Fibroblast of skin of abdomen (primary cell): ENCODE measurements at regions not wholly inside any gene's neighbourhood (a gene's known extent, or its start where the extent isn't known, plus 50 kb on each side); places are given as distances from the start of the nearest gene placed in this dataset.
"Not testable (repeated sequence)": the region's sequence is repeated elsewhere in the genome, so short reads cannot be mapped to it uniquely, and the experiment has no call there.

Source experiments
- DNase-seq: peaks from one replicate; pipeline ENCODE4 v3.0.0-alpha.2; 2013

DNA sequence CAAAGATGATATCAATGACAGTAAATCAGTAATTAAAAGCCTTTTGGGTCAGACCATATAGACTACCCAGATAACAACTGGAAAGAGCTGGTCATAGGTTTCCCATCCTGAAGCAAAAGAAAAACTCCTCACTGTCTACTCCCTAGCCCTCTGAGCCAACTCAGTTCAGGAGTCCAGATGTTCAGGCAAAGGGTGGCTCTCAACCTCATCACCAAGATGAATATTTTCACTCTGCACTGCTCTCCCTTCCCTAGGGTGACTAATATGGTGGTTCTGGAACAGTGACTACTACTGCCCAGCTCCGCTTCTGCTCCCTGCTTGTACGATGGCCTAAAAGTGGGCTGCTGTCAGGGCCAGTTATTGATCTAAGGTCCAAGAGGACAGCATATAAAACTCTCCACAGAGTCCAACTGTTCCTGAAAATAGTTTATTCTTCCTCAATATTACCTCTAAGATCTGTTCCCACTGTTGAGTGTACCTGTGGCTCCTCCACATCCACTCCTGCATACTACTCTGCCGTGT is 263.4 kb upstream of the SLC30A5 start:
- no peak for DNase-seq

DNA sequence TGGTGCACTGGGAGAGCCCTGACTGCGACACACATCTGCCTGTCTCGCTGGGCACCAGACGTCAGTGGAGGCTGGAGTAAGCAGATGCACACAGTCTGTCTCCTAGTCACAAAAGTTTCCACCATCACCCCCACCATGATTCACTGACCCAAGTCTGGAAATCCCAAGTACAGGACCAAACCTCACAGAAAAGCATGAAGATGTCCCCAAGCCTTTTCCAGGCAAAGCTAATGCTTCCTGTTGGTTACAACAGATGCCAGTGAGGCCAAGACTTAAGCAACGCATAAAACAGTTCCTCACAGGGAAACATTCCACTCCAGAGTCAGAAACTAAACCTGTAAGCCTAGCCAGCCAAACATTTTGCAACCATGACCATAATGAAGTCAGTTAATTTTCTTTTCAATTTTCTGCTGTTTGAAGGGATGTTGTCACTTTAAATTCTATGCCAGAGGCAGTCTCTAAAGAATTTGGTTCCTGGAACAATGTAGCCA is 259.3 kb upstream of the SLC30A5 start:
- DNase-seq = peak; percentile 45

DNA sequence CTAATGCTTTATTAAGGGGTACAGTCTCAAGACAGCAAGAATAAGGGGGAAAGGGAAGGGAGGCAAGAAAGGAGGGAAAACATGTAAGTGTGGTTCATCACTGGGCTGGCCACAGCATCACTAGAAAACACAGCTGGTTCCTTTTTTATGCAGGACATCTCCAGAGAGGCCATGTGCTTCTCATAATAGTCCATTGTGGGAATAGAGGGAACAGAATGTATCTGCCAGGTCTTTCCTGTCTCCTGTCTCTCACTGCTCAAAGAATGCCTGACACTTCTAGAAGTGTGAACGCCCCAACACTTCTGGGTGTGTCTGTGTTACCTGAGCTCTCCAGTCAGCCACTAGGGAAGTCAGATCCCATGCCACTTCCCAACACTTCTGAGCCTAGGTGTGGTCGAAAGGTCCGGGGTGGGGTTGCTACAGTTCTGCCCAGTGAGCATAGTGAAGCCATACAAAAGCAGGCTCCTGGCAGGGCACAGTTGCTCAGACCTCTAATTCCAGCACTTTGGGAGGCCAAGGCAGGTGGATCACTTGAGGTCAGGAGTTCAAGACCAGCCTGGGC is 255.6 kb upstream of the SLC30A5 start:
- DNase-seq = no peak

DNA sequence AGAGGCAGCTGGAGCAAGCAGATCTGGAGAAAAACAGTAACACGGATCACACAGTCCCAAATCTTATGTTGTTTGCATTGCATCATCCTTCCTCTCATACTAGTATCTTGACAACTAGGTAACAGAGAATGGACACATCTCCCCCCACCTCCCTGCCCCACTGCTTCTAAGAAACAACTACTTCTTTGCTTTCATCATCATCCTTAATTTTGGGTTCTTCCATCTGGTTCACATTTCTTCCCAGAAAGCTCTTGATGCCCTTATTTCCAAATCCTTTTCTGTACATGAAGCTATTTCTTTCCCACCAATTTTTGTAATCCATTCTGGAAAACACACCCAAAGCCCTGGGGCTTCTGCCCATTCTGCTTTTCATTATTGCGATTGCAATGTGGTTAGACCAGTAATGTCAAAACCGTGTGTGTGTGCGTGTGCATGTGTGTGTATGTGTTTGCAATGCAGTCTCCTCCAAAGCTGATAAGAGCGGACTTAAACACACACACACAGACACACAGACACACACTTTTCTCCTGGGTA is 254.7 kb upstream of the SLC30A5 start:
- peak; percentile 87 for DNase-seq

- peak; percentile 78 for DNase-seq
These were observed 250.0 kb upstream of the SLC30A5 start for GRCh38 chr5:68843624-68844364.

GRCh38 chr5:68845131-68845530 is 248.7 kb upstream of the SLC30A5 start:
- no peak for DNase-seq

- no peak for DNase-seq
These were observed 247.0 kb upstream of the SLC30A5 start for GRCh38 chr5:68846828-68847227.

DNA sequence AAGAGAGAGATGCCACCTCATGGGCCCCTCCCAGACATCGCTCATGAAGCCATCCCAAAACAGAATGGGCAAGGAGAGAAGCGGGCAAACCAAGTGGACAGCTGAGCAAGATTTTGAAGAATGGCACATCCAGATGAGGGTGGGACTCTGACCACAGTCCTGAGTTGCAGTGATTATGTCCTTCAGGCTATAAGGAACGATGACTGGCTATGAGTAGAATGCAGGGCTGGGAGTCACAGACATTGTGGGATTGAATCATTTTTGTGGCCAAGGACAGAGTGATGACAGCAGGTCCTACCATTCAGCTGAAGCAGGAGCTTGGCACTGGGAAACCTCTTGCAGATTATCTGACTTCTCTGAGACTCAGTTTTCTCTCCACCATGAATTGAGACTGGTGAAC is 245.7 kb upstream of the SLC30A5 start:
- DNase-seq = peak; percentile 65

DNA sequence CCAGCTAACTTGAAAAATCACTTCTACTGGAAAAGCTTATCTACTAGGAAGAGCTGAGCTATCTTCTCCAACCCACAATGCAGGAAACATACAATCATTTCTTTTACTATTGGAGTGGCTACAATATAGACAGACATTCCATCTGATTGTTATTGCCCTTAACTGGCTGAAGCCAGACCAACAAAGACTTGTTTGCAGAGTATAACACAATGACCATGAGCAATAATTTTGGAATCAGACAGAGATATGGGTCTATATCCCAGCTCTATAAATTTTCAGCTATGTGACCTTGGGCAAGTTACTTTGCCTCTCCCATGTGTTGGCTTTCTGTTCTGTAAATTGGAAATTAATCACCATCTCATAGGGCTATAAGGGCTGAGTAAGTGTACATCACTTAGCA is 244.7 kb upstream of the SLC30A5 start:
- peak; percentile 12 for DNase-seq

- peak; percentile 12 for DNase-seq
These were observed 243.9 kb upstream of the SLC30A5 start for GRCh38 chr5:68849906-68850305.

- DNase-seq = no peak
These were observed 232.7 kb upstream of the SLC30A5 start for GRCh38 chr5:68861099-68861498.

GRCh38 chr5:68862560-68862959 is 231.3 kb upstream of the SLC30A5 start:
- no peak for DNase-seq

- DNase-seq = not testable (repeated sequence)
These were observed 228.6 kb upstream of the SLC30A5 start for GRCh38 chr5:68865192-68865591.

DNA sequence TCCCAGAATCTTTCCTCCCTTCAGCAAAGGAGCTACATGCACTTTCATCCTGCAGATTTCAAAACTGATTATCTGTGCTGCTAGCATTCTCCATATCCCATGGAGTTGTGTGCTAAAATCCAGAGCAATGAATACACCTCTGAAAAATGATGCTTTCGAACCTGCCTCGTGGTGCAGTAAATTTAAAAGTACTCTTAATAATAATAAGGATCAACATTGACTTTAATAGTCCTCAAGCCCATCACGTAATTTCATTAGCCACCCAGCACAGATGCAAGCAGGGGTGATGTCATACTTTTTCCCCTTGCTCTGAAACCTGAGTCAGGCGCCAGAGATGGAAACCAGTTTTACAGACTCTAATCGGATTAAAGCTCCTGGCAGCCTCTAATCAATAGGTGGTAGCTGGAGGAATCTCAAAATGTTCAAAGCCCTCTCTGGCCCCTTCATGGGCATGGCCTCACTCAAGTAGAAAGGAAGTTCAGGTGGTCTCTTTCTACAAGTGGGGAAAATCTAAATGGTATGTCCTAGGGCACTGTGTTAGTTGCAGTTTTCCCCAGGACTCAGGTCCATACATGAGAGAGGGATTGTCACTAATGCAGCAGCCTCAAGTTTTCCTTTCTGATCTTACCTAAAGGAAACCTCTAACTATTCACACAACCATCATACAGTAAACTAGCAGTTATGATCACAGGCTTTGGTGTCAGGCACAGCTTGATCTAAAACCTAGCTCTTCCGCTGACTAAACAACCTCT is 221.6 kb upstream of the SLC30A5 start:
- DNase-seq = no peak

DNA sequence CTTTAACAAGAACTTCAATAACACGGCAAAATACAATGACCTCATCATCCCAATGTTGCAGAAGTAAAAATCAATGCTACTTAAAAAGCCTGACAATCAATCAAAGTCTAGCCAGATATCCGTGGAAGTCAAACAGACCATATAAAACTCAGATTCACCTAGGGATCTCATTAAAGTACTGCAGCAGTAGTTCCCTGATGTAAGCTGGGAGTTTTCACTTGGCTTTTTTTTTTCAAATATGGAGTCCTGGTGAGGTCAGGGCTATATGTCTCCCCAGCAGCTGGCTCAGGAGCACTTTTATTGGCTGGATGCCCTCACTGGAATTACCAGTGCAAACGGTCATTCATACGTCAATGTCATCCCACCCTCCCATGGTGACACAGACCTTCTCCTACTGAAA is 220.6 kb upstream of the SLC30A5 start:
- DNase-seq = no peak

DNA sequence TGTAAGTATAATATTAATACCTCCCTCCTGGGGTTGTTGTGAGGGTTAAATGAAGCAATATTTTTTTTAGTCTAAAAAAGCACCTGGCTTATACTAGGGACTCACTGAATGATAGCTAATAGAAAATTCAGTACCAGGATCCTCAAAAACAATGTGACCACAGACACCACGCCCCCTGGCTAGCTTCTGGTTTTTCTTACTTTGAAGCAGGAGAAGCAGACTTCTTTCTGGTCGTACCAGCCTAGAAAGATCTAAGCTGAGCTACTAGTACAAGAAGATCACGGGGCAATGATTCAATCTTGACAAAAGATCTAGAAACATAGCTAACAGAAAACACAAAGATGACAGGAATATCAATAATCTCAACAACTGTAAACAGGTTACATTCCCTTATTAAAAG is 218.5 kb upstream of the SLC30A5 start:
- DNase-seq = no peak

DNA sequence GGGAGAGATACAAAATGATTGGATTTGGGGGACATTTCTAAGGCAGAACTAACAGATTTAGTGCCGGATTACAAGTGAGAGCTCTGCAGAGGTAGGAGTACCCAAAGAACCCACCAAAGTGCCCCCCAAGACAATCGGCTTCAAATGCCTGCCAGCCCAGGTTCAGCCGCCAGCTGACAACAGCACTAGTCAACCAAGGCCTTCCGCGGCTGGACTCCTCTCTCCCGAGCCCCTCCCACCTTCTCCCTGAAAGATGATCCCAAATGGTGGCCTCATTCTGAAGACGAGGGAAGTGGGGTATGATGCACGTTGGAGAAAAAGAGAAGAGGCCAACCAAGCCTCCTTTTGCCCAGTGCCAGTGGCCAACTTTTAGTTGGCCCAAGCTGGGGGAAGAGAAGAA is 210.4 kb upstream of the SLC30A5 start:
- DNase-seq = no peak

DNA sequence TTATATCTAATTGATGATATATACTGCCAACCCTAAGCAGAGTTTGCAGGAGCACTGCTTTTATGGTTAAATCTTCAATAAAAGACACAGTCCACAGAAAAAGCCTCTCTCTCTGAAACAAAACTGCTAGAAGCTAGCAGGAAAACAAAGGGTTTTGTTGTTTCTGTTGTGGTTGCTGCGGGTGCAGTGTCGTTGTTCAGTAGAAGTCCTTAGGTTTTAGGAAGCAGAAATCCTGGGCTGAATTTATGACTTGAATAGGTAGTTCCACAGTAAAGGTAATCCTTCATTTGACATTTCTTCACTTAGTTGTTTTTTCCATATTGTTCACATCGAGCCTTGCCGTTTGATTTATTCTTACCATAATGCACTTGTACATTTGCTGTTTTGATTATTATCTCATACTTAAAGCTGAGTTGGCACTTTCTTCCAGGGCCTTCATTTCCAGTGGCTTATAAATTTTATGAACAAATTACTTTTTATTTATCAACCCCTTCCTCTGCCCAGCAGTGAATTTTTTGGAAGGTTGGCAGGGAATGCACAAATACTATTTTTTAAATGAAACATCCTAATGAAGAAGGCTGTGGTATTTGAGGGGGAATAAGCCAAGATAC is 209.6 kb upstream of the SLC30A5 start:
- DNase-seq = no peak

- no peak for DNase-seq
These were observed 208.9 kb upstream of the SLC30A5 start for GRCh38 chr5:68884883-68885282.

- no peak for DNase-seq
These were observed 207.0 kb upstream of the SLC30A5 start for GRCh38 chr5:68886814-68887213.

DNA sequence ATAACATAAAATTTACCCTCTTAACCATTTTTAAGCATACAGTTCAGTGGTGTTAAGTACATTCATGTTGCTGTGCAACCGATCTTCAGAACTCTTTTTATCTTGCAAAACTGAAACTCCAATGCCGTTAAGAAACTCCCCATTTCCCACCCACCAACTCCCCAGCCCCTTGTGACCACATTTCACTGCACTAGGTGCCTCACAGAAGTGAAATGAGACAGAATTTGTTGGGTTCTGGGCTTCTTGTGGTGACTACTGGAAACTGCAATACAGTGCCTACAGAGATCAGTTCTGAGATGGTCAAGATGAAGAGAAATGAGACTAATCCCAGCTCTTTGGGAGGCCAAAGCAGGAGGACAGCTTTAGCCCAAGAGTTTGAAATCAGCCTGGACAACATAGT is 202.1 kb upstream of the SLC30A5 start:
- no peak for DNase-seq

DNA sequence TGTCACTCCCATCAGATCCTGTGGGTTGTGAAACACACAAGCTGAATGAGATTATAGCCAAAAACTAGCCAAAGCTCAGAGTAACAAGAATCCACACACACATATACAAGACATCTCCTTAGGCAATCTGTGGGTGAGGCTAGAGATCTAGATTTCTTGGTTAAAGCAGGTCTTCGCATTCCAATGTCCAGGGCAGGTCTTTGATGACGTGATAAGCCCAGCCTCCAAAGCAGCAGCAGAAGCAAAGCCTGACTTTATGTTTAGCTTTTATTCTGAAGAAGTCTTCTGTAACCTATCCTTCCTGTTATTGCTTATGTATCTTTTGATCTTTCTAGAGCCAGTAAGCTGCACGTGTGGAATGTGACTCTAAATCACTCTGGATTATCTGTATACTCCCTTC is 199.1 kb upstream of the SLC30A5 start:
- no peak for DNase-seq
